ENCODE measurements at regions not wholly inside any gene's neighbourhood (a gene's known extent, or its start where the extent isn't known, plus 50 kb on each side); places are given as distances from the start of the nearest gene placed in this dataset.
"Not testable (repeated sequence)": the region's sequence is repeated elsewhere in the genome, so short reads cannot be mapped to it uniquely, and the experiment has no call there.

DNA sequence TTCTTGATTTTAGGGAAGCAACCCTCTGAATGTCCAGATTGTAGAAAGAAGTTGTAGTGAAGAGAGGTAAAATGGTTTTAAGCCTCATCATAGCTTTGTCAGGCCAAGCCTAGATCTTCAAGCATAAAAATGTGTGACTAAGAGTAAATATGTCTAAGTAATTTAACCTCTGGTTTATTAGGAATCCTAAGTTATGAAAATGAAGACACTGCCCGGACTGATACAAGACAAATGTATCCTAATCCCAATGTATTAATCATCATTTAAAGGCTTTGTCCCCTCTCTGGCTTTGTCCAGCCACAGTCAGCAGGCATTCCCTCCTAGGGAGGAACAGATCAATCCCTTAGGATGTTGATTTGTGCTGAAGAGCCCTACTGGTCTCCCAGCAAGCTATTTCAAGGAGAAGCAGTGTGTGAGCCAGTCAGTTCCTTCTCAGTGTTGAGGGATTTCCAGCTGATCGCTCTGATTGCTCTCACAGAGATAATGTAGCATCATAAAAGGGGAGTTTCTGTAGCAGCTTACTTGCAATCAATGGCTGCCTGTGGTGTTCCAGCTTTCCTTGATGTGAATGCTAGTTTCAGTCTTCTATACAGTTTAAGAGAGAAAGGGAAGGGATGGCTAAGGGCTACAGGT, 796.1 kb downstream of the EPHA4 start:
- H3K36me3 ChIP-seq (ENCODE audit: insufficient read depth, low read length) = no peaks in the 10 kb centered on the region
- no peak overlapping the region for H3K4me2 ChIP-seq (ENCODE audit: low read length)
- H3K9me3 ChIP-seq (ENCODE audit: low read length) = no peaks in the 10 kb centered on the region
- peak overlapping the region; percentile 19 for H2AFZ ChIP-seq (ENCODE audit: low read depth, low read length)
- H3K79me2 ChIP-seq (replicated peaks; ENCODE audit: insufficient read depth, low read length) = no peaks in the 10 kb centered on the region
- no peak overlapping the region for H3K4me3 ChIP-seq (ENCODE audit: low read length)
- H3K9ac ChIP-seq (ENCODE audit: low read length) = no peak overlapping the region
- no peaks in the 10 kb centered on the region for H3F3A ChIP-seq (ENCODE audit: insufficient read depth, low read length, poor library complexity, severe bottlenecking)
- H3K27ac ChIP-seq (ENCODE audit: low read length) = peak overlapping the region; percentile 54
- TF ChIP-seq POLR2AphosphoS5 (IDR thresholded peaks at IDR 0.05) = peak; percentile 84
- TF ChIP-seq RAD21 (conservative IDR thresholded peaks at IDR 0.05) = peak; percentile 17
- peak; percentile 62 for TF ChIP-seq REST (IDR thresholded peaks at IDR 0.05; ENCODE audit: borderline replicate concordance)
- no peak for TF ChIP-seq TAF1 (IDR thresholded peaks at IDR 0.05; ENCODE audit: low read depth)
- TF ChIP-seq EP300 (conservative IDR thresholded peaks at IDR 0.05; ENCODE audit: poor library complexity, severe bottlenecking) = peak; percentile 21
- H3K9me2 ChIP-seq (ENCODE audit: insufficient read depth, low read length) = no peaks in the 10 kb centered on the region
- no peaks in the 10 kb centered on the region for H4K20me1 ChIP-seq (ENCODE audit: insufficient read depth)
- no peaks in the 10 kb centered on the region for H3K27me3 ChIP-seq (ENCODE audit: insufficient read depth, low read depth, low read length)

- not testable (repeated sequence) for H2AFZ ChIP-seq (ENCODE audit: low read depth, low read length); H3K4me2 ChIP-seq (ENCODE audit: low read length); H3K4me3 ChIP-seq (ENCODE audit: low read length); H3K9me2 ChIP-seq (ENCODE audit: insufficient read depth, low read length); H3K9me3 ChIP-seq (ENCODE audit: low read length); H3K27me3 ChIP-seq (ENCODE audit: insufficient read depth, low read depth, low read length); H3F3A ChIP-seq (ENCODE audit: insufficient read depth, low read length, poor library complexity, severe bottlenecking); H3K27ac ChIP-seq (ENCODE audit: low read length); H3K9ac ChIP-seq (ENCODE audit: low read length); H3K79me2 ChIP-seq (replicated peaks; ENCODE audit: insufficient read depth, low read length); H4K20me1 ChIP-seq (ENCODE audit: insufficient read depth); H3K36me3 ChIP-seq (ENCODE audit: insufficient read depth, low read length)
These were observed 793.0 kb downstream of the EPHA4 start for GRCh38 chr2:220779076-220779475.

DNA sequence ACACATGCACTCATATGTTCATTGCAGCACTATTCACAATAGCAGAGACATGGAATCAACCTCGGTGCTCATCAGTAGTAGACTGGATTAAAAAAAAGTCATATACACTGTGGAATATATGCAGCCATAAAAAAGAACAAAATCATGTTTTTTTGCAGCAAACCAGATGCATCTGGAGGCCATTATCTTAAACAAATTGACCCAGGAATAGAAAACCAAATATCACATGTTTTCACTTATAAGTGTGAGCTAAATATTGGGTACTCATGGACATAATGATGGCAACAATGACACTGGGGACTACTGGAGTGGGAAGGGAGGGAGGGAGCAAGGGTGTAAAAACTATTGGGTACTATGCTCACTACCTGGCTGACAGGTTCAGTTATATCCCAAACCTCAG, 792.6 kb downstream of the EPHA4 start:
- H3K9ac ChIP-seq (ENCODE audit: low read length) = no peak overlapping the region
- no peaks in the 10 kb centered on the region for H3K9me3 ChIP-seq (ENCODE audit: low read length)
- H3K4me2 ChIP-seq (ENCODE audit: low read length) = no peak overlapping the region
- no peaks in the 10 kb centered on the region for H3K27me3 ChIP-seq (ENCODE audit: insufficient read depth, low read depth, low read length)
- no peaks in the 10 kb centered on the region for H3K36me3 ChIP-seq (ENCODE audit: insufficient read depth, low read length)
- no peaks in the 10 kb centered on the region for H3K79me2 ChIP-seq (replicated peaks; ENCODE audit: insufficient read depth, low read length)
- H3K4me3 ChIP-seq (ENCODE audit: low read length) = no peak overlapping the region
- no peaks in the 10 kb centered on the region for H3F3A ChIP-seq (ENCODE audit: insufficient read depth, low read length, poor library complexity, severe bottlenecking)
- H3K27ac ChIP-seq (ENCODE audit: low read length) = no peak overlapping the region
- H2AFZ ChIP-seq (ENCODE audit: low read depth, low read length) = no peak overlapping the region
- H4K20me1 ChIP-seq (ENCODE audit: insufficient read depth) = no peaks in the 10 kb centered on the region
- no peaks in the 10 kb centered on the region for H3K9me2 ChIP-seq (ENCODE audit: insufficient read depth, low read length)
- no peak for TF ChIP-seq SMC3 (conservative IDR thresholded peaks at IDR 0.05; ENCODE audit: poor library complexity)
- no peak for TF ChIP-seq TAF1 (IDR thresholded peaks at IDR 0.05; ENCODE audit: low read depth)
- no peak for TF ChIP-seq REST (IDR thresholded peaks at IDR 0.05; ENCODE audit: borderline replicate concordance)
- no peak for TF ChIP-seq POLR2AphosphoS5 (IDR thresholded peaks at IDR 0.05)
- no peak for TF ChIP-seq EZH2 (IDR thresholded peaks at IDR 0.05; ENCODE audit: borderline replicate concordance, insufficient read depth, low read length, poor library complexity, severe bottlenecking)
- no peak for TF ChIP-seq CTCF (IDR thresholded peaks at IDR 0.05; ENCODE audit: poor library complexity, severe bottlenecking)
- no peak for TF ChIP-seq MXI1 (conservative IDR thresholded peaks at IDR 0.05; ENCODE audit: poor library complexity, severe bottlenecking)
- TF ChIP-seq EP300 (conservative IDR thresholded peaks at IDR 0.05; ENCODE audit: poor library complexity, severe bottlenecking) = no peak
